Stimulated activated CD4-positive, alpha-beta T cell treated with anti-CD3 and anti-CD28 coated beads, Interleukin-2, amount 100 ng/mL, for 24 hours (primary cell): ENCODE measurements at regions not wholly inside any gene's neighbourhood (a gene's known extent, or its start where the extent isn't known, plus 50 kb on each side); places are given as distances from the start of the nearest gene placed in this dataset.
"Not testable (repeated sequence)": the region's sequence is repeated elsewhere in the genome, so short reads cannot be mapped to it uniquely, and the experiment has no call there.

Experiments used
- DNase-seq, 2 donors: peaks; one replicate each; pipeline ENCODE4 v3.0.0-alpha.2; 2020

DNA sequence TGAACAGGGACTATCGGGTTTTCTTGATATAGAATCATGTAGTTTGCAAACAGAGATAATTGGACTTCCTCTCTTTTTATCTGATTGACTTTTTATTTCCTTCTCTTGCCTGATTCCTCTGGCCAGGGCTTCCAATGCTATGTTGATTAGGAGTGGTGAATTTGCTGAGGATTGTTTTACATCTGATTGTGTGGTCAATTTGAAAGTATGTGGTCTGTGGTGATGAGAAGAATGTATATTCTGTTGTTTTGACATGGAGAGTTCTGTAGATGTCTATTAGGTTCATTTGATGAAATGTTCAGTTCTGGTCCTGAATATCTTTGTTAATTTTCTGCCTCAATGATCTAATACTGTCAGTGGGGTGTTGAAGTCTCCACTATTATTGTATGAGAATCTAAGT lies 713.2 kb upstream of the CCDC179 start:
- DNase-seq, result no peak

DNA sequence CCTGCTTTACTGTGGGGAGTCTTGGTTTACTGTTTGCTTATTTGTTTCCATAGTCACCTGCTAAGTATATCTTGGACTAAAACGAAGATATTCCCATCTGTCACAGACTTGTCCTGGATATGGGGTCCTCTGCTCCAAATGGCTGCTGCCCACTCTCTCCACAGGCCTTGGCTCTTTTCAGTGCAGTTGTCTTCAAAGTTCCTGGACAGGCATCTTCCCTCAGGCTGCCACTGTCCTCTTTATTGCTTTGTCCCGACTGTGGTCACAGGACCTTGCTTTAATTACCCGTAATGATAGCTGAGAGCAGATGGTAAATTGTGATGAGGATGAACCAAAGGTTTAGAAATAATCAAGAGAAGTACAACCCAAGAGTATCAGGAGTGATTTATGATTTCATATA lies 713.9 kb upstream of the CCDC179 start:
- DNase-seq, result no peak

DNA sequence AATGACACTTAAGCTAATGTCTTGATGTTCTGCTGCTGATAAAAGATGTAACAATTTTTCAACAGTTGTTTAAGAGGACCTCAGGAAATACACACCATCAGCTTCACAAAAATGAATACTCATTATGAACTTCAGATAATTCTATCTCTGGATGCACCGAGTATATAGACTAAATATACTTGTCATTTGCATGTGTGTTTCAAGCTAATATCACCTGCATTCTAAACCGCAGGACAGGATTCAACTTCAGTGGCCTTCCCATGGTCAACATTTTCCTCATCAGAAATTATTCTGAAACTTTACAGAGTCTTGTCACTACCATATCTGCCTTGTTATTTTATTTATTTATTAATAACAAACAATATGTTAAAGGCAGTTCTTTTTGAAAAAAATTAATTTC lies 717.0 kb upstream of the CCDC179 start:
- DNase-seq, result no peak

- DNase-seq, result no peak
Observed at GRCh38 chr11:23585416-23586104, 725.3 kb upstream of the CCDC179 start.

DNA sequence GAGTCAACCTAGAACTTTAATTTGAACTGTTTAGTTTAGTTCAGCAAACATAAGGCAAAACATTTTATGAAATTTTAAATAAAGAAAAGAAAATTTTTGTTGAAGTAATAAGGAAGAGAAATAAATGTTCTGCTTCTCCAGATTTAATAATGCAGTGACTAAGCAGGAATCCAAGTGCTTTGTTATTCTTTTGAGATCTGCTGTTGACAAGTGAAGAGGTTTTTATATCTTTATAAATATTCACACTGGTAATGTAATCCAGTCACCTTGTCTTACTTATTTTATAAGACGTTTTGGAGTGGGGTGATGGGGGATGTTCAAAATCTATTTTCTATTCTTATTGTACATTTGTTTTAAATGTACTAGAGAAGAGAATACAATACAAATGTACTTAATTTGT lies 725.9 kb upstream of the CCDC179 start:
- no peak for DNase-seq

- no peak for DNase-seq
Observed at GRCh38 chr11:23590596-23591308, 730.5 kb upstream of the CCDC179 start.

- no peak for DNase-seq
Observed at GRCh38 chr11:23594755-23595154, 734.5 kb upstream of the CCDC179 start.

- DNase-seq, result no peak
Observed at GRCh38 chr11:23604966-23605365, 744.7 kb upstream of the CCDC179 start.

- DNase-seq, result no peak
Observed at GRCh38 chr11:23606191-23606590, 745.9 kb upstream of the CCDC179 start.

DNA sequence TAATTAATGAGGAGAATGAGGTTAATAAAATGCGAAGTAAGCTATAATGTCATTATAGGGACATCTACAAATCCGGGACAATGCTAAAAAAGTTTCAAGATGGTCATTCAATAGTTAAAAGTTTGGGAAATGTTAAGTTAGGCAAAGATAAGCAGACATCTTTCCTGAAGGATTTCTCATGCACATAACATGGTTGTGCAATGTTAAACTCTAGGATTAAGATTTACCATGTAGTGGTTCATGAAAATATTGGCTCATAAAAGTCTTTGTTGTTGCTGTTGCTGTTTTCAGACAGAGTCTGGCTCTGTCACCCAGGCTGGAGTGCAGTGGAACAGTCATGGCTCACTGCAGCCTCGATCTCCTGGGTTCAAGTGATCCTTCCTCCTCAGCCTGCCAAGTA lies 751.5 kb upstream of the CCDC179 start:
- DNase-seq, result no peak

DNA sequence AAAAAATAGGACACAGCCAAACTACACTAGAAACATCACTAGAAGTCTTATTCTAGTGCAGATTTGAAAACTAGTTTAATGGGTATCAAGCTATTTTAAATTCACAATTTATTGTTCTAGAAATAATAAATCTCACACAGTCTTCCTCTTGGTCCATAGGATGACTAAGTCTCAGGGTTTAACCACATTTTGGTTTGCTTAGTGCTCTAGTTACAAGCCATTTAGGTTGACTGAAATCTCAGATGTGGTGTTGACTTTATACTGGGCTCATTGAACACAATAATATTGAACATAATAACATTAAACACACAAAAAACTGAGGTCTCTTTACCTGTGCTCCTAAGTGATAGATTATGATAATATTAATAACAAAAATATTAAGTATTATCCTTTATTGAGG lies 760.3 kb upstream of the CCDC179 start:
- no peak for DNase-seq

DNA sequence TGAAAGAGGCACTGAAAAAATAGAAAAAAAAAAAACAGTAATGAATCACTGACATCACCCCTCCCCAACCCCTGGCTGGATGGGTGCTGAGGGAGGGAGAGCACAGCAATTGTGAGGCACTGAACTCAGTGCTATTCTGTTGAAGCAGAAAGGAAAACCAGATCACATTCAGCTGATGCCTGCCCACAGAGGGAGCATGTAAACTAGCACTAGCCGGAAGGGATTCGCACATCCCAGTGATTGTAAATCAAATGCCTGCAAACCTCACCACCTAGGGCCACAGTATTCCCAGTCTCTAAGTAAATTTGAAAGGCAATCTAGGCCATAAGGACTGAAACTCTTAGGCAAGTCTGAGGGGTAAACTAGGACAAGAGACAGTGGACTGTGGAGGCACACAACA lies 772.0 kb upstream of the CCDC179 start:
- no peak for DNase-seq

DNA sequence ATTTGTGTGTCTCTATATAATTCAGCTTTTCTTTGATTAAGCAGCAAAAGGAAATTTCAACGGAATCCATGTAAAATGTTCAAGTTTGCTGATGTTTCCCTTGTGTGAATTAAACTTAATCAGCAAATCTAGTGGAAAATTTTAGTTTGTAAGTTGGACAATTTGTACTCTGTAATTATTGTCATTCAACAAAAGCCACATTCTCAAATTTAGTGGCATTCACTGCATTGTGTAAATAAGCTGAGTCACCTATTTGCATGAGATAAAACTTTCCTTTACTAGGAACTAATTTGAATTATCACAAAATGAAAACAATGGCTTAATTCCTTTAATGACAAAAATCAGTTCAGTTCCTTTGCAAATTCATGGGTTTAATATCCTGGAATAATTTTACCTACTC lies 784.2 kb upstream of the CCDC179 start:
- DNase-seq, result no peak

- not testable (repeated sequence) for DNase-seq
Observed at GRCh38 chr11:23652336-23652735, 792.1 kb upstream of the CCDC179 start.

GRCh38 chr11:23653071-23653675 lies 792.9 kb upstream of the CCDC179 start:
- no peak for DNase-seq

- no peak for DNase-seq
Observed at GRCh38 chr11:23668324-23668723, 808.0 kb upstream of the CCDC179 start.

- no peak for DNase-seq
Observed at GRCh38 chr11:23673366-23673765, 813.1 kb upstream of the CCDC179 start.

- no peak for DNase-seq
Observed at GRCh38 chr11:23674866-23675265, 814.6 kb upstream of the CCDC179 start.

DNA sequence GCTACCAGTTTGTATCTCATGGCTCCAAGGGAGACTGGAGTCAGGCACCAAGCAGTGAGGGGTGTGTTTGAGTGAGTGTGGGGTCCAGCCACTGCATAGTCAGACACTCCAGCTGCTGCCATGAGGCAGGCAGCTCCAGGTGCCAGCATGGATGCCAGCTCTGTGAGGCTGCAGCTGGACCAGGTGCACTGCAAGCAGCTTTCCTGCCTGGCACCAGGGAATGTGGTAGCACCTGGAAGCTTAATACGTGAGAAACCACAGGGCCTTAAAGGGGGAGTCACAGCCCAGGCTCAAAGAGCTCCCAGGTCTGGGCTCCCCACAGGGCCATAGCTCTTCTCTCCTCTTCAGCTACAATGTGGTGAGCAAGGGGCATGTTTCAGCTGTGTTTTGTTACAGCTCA lies 817.8 kb upstream of the LUZP2 start:
- no peak for DNase-seq

DNA sequence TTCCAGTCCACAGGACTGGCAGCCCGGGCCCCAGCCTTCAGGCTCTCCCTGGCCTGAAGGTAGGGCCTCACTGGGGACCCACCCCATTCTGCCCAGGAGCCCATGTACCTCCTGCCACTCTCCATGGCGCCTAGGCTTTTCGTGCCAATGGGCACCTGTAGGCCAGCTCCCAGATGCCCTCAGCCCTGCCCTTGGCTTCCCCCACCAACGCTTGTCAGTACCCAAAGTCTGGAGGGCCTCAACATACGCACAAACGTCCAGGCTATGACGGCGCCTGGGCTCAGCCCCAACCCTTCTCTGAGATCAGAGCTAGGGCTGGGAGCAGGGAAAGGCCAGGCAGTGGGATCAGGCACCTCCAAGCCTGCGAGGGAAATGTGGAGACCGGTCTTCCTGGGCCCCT lies 816.9 kb upstream of the LUZP2 start:
- no peak for DNase-seq

DNA sequence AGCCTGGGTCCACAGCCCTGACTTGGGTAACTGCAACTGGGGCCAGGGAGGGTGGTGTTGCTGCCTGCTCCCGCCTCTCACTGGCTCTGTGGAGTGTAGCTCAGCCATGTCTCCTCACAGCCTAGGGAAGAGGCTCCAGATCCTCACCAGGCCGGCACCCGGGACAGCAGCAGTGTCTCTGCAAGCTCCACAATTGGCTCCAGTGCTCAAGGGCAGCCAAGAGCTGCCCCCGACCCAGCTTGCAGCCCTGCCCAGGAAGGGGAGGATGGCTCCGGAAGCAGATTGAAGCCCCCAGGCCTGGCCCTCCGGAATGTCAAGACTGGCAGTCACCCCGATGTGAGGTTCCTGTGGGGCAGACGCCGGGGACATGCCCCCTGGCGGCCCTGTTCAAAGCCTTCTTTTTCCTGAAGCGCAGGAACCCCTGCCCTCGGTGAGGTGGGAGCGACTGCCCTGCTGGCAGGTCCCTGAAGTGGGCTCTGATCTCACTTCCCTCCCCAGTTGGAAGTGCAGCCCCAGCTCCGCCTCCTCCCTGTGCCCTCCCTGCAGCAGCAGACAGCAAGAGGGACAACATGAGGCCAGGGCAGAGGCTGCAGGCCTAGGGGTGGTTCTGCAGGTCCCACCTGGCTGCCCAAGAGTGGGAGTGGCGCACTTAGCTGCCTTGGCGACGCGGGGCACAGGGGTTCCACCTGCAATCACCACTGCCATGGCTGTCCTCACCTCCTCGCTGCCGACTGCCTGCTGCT lies 816.2 kb upstream of the LUZP2 start:
- DNase-seq, result no peak

- no peak for DNase-seq
Observed at GRCh38 chr11:23684701-23685100, 812.2 kb upstream of the LUZP2 start.

GRCh38 chr11:23687991-23688390 lies 808.9 kb upstream of the LUZP2 start:
- DNase-seq, result no peak

- no peak for DNase-seq
Observed at GRCh38 chr11:23688411-23688810, 808.4 kb upstream of the LUZP2 start.
